NCI-H1417 (cell line): ENCODE measurements at regions not wholly inside any gene's neighbourhood (a gene's known extent, or its start where the extent isn't known, plus 50 kb on each side); places are given as distances from the start of the nearest gene placed in this dataset.

Experiments
- DNase-seq, 3 experiments: peaks; one replicate each; lab custom pipeline; 2025; lab: John Stamatoyannopoulos, UW

DNA sequence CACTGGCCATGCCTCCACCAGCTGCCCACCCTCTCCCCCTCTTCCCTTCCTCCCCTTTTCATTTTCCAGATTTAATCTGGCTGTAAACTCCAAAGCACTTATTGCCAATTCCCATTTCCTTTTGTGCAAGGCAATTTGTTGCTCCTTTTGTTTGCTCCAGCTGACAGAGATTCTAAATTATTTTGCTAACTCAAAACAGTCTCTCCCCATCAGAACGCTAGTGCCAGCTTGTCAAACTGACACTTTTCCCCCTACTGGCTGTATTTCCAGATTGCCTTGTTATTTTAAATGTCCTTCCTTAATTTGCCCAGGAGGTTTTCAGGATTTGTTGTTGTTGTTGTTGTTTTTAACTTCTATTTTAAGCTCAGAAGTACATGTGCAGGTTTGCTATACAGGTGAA is 57.0 kb upstream of the PAK1 start:
- DNase-seq, result peak in 1 of 3 experiments; percentile 24

DNA sequence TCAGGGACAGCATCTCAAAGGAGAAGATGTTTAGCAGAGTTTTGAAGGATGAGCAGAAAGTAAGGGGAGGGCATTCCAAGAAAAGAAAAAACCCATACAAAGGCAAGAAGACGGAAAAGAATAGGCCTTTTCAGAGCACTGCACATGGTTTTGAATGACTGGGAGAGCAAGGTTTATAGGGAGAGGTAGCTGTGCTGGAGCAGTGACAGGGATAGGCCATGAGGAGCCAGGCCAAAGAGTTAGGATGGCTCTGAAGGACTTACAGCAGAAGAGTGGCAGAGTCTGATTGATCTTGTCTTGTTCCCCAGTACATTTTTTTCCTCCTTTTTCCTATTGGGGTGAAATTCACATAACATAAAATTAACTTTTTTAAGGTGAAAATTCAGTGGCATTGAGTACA is 55.8 kb upstream of the PAK1 start:
- no peak for DNase-seq

DNA sequence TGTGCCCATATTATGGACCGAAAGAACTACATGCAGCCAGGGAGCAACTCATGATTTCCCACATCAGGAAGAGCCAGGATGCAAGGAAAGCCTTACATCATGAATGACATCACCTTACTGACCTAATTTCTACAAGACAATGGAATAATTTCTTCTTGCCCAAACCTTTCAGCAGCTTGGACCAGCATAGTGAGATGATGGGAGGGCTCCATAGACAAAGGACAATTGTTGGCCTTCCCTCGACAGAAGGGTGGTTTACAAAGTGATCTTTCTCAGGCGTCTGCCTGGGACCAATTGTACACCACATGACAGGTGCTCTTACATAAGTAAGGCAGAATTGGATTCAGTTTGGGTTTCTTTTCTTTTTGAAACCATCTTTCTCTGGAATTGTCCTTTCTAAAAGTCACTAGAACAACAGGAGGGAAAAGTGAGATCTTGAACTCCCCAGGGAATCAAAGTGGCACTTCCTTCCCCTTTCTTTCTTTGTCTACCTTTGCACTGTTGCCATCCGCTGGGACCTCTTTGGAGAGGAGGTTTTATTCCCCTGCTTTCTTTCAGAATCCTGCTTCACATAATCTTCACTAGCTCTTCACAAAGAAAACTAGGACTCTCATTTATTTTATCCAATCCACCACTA is 51.7 kb upstream of the PAK1 start:
- DNase-seq, result peak in 1 of 3 experiments; percentile 29

DNA sequence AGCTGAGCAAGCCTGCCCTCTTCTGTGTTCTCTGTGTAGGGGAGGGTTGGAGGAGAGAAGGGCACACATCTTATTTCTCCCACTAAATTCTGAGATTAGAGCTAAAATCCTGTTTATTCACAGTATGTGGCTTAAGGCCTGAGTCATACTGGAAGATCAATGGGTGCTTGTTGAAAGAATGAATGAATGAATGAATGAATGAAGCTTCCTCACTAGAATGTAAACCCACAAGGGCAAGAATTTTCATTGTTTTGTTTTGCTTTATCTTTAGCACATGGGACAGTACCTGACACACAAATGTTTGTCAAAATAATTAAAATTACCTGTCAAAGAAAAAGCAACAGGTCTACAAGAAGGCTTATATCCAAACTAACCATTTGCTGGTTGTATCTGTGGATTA is 50.6 kb upstream of the PAK1 start:
- DNase-seq, result no peak

DNA sequence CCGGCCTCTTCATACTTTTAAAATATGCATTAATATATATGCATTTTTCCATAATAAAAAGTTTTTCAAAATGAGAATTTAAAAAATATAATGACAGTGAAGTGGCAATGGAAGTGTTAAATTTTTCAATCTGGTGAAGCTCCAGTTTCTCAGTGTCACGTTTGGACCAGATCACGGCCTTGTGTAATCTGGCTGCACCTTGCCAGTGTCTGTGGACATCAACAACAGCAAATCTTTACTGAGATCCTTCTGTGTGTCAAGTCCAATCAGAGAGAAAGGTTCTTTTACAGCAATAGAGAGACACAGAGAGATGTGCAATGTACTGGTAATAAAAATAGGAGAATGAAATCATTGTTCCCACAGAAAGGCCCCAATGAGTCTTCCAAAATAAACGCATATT is 49.8 kb upstream of the PAK1 start:
- no peak for DNase-seq
